ENCODE measurements at regions not wholly inside any gene's neighbourhood (a gene's known extent, or its start where the extent isn't known, plus 50 kb on each side); places are given as distances from the start of the nearest gene placed in this dataset.

DNA sequence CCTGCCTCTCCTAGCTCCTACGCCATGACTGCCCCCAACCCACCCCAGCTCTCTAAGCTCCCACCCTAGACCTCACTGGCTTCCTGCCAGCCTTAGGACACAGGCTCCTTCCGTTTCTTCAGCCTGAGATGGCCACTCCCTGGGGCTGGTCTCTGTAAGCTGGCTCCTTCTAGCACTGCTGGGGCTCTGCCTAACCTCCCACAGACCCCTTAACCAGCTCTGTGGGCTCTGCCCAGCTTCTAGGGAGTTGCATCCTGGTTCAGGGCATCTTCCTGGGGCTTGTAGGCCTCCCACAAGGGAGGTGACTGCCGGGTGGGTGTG, 478.6 kb upstream of the KLF6 start:
- TF ChIP-seq CTCF (IDR thresholded peaks at IDR 0.05; ENCODE audit: borderline replicate concordance, extremely low read depth, low read length, poor library complexity, severe bottlenecking) (no peak), EZH2 (IDR thresholded peaks at IDR 0.05; ENCODE audit: borderline replicate concordance, low read depth, low read length, severe bottlenecking) (no peak)

All from DND-41 (cell line).